Thyroid gland (tissue), 4 donors: ENCODE measurements at regions not wholly inside any gene's neighbourhood (a gene's known extent, or its start where the extent isn't known, plus 50 kb on each side); places are given as distances from the start of the nearest gene placed in this dataset.

Experiments used
- DNase-seq, 2 donors: peaks; one replicate each; pipeline ENCODE4 v3.0.0-alpha.2; 2019
- H3K27ac ChIP-seq, 3 donors: fragments of 200-600 bp; sonication (generic); 1 replicate in 2 of 3; 2 replicates in 1 of 3; pipeline ENCODE4 v1.5.1; 2016 to 2019; ENCODE audit warnings: mild to moderate bottlenecking in 1 of 3, moderate library complexity in 1 of 3
- H3K27me3 ChIP-seq: fragments of 200-600 bp; sonication (generic); one replicate; pipeline ENCODE4 v1.5.1; 2019
- H3K36me3 ChIP-seq, 2 donors: fragments of 200-600 bp; sonication (generic); one replicate each; pipeline ENCODE4 v1.5.1; 2016 to 2019
- H3K4me1 ChIP-seq, 2 donors: fragments of 200-600 bp; sonication (generic); one replicate each; pipeline ENCODE4 v1.5.1; 2017 to 2019
- H3K4me3 ChIP-seq, 3 donors: fragments of 200-600 bp; sonication (generic); replicated peaks in 1 of 3; 1 replicate in 2 of 3; 2 replicates in 1 of 3; pipeline ENCODE4 v1.5.1; 2016; ENCODE audit warnings: mild to moderate bottlenecking in 1 of 3
- H3K9me3 ChIP-seq: fragments of 200-600 bp; sonication (generic); one replicate; pipeline ENCODE4 v1.5.1; 2017
- CTCF ChIP-seq, 6 experiments: fragments of 200-600 bp in 3 of 6; fragments of 450-650 bp in 3 of 6; sonication (generic) in 3 of 6; IDR thresholded peaks; one replicate each; pipeline ENCODE4 v1.5.1; 2016 to 2019; ENCODE audit warnings: antibody characterized with exemption in 6 of 6, mild to moderate bottlenecking in 2 of 6, inconsistent platforms in 1 of 6, moderate library complexity in 1 of 6
- POLR2A ChIP-seq, 2 donors: fragments of 450-650 bp; IDR thresholded peaks; one replicate each; pipeline ENCODE4 v1.6.1; 2017; ENCODE audit warnings: antibody characterized with exemption in 2 of 2, mild to moderate bottlenecking in 2 of 2, moderate library complexity in 1 of 2
- WGBS, 2 donors: methylation state at CpG; one replicate each; pipeline ENCODE4 v1.1.5; 2017; 5-methylcytosine and 5-hydroxymethylcytosine counted together
- intact Hi-C: fragments of 100-400 bp; cut with DNase I; formaldehyde crosslinking; loops from one replicate; pipeline ENCODE4 v1.15.1; 2023

- Histone ChIP-seq H3K9me3 (no peaks in the 10 kb centered on the region), H3K4me1 (peaks cover 4 to 7% of the 10 kb centered on the region in 2 donors), H3K27ac (no peak overlapping the region), H3K36me3 (no peaks in the 10 kb centered on the region), H3K27me3 (no peaks in the 10 kb centered on the region), H3K4me3 (no peak overlapping the region)
- no peak for DNase-seq
- 70 to 76% methylated on average over 6 of the region's 6 CpGs for WGBS, 2 donors
- intact Hi-C loops: loop anchor here (10.0 kb wide), 1 partner anchor 626 kb away; the partner anchor contains the start of gene PLXNA4
- no peak for TF ChIP-seq CTCF (IDR thresholded peaks at IDR 0.05)
- TF ChIP-seq POLR2A (IDR thresholded peaks at IDR 0.05): no peak
Observed at GRCh38 chr7:131948434-131949053, 392.1 kb upstream of the PODXL start.

GRCh38 chr7:131947661-131948060 lies 391.2 kb upstream of the PODXL start:
- Histone ChIP-seq H3K36me3 (no peaks in the 10 kb centered on the region), H3K27ac (no peak overlapping the region), H3K4me3 (no peak overlapping the region), H3K9me3 (no peaks in the 10 kb centered on the region), H3K4me1 (peaks cover 4 to 7% of the 10 kb centered on the region in 2 donors), H3K27me3 (no peaks in the 10 kb centered on the region)
- TF ChIP-seq CTCF (IDR thresholded peaks at IDR 0.05) (no peak), POLR2A (IDR thresholded peaks at IDR 0.05) (no peak)
- DNase-seq: no peak
- intact Hi-C loops: loop anchor here (10.0 kb wide), 1 partner anchor 627 kb away; the partner anchor contains the start of gene PLXNA4
- WGBS, 2 donors: 92 to 95% methylated on average over 1 of the region's 1 CpG

- no peak for DNase-seq
- Histone ChIP-seq H3K9me3 (no peaks in the 10 kb centered on the region), H3K36me3 (no peaks in the 10 kb centered on the region), H3K27me3 (no peaks in the 10 kb centered on the region), H3K27ac (no peak overlapping the region), H3K4me3 (no peak overlapping the region), H3K4me1 (peaks cover 4 to 7% of the 10 kb centered on the region in 2 donors)
- intact Hi-C loops: loop anchor here (10.0 kb wide), 1 partner anchor 629 kb away; the partner anchor contains the start of gene PLXNA4
- TF ChIP-seq POLR2A (IDR thresholded peaks at IDR 0.05): no peak
- no peak for TF ChIP-seq CTCF (IDR thresholded peaks at IDR 0.05)
- WGBS, 2 donors: 63 to 81% methylated on average over 14 of the region's 14 CpGs
Observed at GRCh38 chr7:131945957-131946544, 389.6 kb upstream of the PODXL start.

GRCh38 chr7:131945313-131945911 lies 389.0 kb upstream of the PODXL start:
- peaks cover 4 to 7% of the 10 kb centered on the region in 2 donors for H3K4me1 ChIP-seq
- DNase-seq: peak; percentile 38 to 48
- H3K9me3 ChIP-seq: no peaks in the 10 kb centered on the region
- H3K36me3 ChIP-seq: no peaks in the 10 kb centered on the region
- intact Hi-C loops: loop anchor here (10.0 kb wide), 1 partner anchor 629 kb away; the partner anchor contains the start of gene PLXNA4
- 1 to 2% methylated on average over 6 to 30 of the region's 39 CpGs for WGBS, 2 donors
- no peak overlapping the region for H3K27ac ChIP-seq
- no peak overlapping the region for H3K4me3 ChIP-seq
- no peaks in the 10 kb centered on the region for H3K27me3 ChIP-seq
- no peak for TF ChIP-seq POLR2A (IDR thresholded peaks at IDR 0.05)
- peak; percentile 54 to 91 (median 61) for TF ChIP-seq CTCF (IDR thresholded peaks at IDR 0.05)
